ENCODE measurements at regions not wholly inside any gene's neighbourhood (a gene's known extent, or its start where the extent isn't known, plus 50 kb on each side); places are given as distances from the start of the nearest gene placed in this dataset.
"Not testable (repeated sequence)": the region's sequence is repeated elsewhere in the genome, so short reads cannot be mapped to it uniquely, and the experiment has no call there.

- no peak for DNase-seq
Observed at GRCh38 chr5:18489703-18490102, 855.4 kb downstream of the TAF11L14 start.

GRCh38 chr5:18491349-18491748 lies 857.1 kb downstream of the TAF11L14 start:
- no peak for DNase-seq

DNA sequence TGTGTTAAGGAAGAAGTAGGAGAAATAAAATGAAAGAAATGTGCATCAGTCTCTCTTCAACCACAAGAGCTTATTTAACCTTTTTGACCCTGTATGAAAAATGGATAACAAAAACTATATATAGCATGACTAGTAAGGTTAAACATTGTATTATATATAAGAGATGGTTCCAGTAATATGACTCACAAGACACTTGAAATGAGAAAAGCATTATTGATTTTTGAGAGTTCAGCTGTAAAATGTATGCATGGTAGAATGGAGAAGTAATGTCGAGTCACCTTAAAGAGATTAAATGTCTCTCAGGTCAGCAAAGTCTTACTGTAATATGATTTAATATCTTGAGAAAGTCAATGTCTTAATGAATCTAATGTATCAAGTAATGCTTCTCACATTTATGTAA lies 860.9 kb downstream of the TAF11L14 start:
- no peak for DNase-seq

DNA sequence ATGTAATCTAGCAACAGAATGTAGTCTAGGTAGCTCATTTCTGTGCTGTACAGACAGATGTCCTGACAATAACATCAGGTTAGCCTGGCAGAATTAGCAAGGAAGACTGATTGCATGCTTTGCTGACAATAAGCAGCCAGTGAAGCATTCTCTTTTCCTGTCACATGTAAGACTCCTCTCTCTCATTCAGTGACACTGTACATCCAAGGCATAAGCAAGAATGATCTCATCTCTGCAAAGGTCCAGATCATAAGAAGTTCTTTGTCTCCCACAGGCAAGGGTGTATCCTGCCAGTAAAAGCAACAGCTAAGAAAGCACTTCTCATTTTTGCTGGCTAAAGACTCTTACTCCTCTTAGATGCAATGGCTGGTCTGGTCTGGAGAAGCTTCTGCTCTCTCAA lies 861.8 kb downstream of the TAF11L14 start:
- no peak for DNase-seq

DNA sequence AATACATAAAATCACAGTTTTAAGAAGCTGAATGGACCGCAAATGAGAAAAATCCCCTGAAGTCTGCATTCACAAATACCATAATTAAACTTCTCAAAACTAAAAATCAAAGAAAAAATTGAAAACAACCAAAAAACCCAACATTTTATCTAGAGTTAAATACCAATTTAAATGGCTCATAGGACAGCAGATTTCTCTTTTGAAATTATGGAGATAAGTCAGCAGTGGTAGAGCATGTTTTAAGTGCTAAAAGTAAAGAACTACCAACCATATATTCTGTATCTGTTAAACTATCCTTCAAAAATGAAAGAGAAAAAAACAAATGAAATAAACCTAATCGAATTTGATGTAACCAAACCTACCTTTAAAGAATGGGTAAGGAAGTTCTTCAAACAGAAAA lies 862.8 kb downstream of the TAF11L14 start:
- no peak for DNase-seq

GRCh38 chr5:18503797-18504328 lies 869.6 kb downstream of the TAF11L14 start:
- no peak for DNase-seq

DNA sequence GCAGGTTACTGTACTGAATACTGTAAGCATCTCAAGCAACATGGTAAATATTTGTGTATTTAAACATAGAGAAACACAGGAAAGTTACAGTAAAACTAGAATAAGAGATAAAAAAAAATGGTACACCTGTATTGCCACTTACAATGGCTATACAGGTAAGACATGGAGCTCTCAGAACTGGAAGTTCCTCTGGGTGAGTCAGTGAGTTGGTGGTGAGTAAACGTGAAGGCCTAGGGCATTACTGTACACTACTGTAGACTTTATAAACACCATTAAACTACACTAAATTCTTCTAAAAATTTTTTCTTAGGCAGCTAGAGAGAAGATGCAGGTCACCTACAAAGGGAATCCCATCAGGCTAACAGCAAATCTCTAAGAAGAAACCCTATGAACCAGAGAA lies 872.9 kb downstream of the TAF11L14 start:
- DNase-seq: no peak

GRCh38 chr5:18517641-18518380 lies 883.6 kb downstream of the TAF11L14 start:
- DNase-seq: no peak

DNA sequence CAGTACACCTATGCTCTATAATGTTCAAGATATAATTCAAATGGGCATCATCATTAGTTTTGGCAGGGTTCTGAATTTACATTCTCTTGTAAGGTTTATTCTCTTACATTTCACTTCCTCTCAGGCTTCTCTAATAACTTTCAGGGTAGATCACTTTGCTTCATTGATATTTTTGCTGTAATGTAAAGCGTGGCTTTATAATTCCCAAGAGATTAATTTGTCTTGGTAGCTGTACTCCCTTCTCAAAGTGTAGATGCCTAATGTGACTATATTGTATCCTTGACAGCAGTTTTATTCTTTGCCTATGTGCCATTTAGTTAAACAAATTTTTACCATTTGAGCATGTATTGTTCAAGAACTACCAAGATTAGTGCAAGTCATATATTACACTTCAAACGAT lies 889.1 kb downstream of the TAF11L14 start:
- DNase-seq: no peak

DNA sequence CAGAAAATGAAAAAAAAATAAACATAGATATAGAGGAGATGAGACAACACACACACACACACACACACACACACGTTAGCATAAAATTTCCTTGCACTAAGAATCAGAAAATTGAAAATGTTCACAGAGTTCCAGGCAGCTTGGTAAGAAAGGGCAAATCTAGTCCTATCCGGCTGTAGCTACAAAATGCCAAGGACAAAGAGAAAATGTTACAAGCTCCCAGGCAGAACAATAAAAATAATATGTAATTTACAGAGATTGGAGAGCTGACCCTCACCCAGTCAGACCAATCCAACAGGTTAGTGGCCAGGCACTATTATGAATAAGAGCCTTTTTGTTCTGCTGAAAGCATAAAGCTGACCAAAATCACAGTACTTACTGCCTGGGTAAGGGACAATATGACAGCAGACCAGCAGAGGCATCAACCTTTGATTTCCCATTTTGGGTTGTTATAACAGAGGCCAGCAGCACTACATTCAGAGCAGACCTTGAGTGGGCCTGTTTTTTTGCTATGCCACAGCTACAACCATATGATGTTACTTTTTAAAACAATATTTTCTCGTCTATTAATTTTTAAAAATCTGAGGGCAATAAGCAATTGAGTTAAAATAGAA lies 892.6 kb downstream of the TAF11L14 start:
- DNase-seq: no peak

GRCh38 chr5:18533137-18533536 lies 898.9 kb downstream of the TAF11L14 start:
- no peak for DNase-seq

DNA sequence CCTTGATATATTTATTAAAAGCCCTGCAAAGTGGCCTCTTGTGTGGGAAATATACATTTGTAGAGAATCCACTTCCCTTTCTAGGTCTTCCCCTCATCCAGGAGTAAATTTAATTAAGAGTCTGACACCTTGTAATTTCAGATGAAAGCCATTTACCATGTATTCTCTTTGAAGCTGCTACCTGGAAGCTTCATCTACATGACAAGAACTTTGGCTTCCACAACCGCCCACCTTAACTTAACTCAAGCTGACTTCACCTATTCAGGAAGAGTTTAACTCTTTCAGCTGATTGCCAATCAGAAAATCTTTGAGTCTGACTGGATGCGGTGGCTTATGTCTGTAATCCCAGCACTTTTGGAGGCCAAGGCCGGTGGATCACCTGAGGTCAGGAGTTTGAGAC lies 899.9 kb downstream of the TAF11L14 start:
- no peak for DNase-seq

DNA sequence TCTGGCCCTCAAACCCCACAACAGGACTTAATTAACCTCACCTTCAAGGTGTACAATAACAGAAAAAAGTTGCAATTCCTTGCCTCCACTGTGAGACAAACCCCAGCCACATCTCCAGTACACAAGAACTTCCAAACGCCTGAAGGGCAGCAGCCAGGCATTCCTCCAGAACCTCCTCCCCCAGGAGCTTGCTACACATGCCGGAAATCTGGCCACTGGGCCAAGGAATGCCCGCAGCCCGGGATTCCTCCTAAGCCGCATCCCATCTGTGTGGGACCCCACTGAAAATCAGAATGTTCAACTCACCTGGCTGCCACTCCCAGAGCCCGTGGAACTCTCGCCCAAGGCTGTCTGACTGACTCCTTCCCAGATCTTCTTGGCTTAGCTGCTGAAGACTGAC lies 901.5 kb downstream of the TAF11L14 start:
- DNase-seq: not testable (repeated sequence)

DNA sequence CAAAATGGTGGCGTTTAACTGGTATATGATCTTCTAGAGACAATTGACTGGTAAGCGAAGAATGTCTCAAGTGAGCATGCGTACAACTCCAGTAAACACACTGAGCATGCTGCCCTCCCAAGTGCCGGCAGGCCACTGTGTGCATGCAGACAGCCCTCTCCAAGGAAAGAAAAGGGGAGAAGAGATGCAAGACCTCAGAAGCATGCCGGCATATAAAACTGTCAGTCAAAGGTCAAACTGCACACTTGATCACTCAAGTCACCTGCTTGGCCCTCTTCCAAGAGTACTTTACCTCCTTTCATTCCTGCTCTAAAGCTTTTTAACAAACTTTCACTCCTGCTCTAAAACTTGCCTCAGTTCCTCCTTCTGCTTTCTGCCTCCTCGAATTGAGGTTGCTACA lies 910.2 kb downstream of the TAF11L14 start:
- no peak for DNase-seq

GRCh38 chr5:18546591-18546990 lies 912.3 kb downstream of the TAF11L14 start:
- no peak for DNase-seq

DNA sequence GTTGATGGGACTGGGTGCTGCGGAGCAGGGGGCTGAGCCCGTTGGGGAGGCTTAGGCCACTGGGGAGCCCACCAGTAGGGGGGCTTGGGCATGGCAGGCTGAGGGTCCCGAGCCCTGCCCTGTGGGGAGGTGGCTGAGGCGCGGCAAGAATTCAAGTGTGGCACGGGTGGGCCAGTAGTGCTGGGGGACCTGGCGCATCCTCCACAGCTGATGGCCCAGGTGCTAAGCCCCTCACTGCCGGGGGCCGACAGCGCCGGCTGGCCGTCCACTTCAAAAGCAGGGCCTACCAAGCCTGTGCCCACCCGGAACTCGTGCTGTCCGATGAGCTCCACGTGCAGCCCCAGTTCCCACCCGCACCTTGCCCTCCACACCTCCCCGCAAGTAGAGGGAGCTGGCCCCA lies 917.5 kb downstream of the TAF11L14 start:
- no peak for DNase-seq

DNA sequence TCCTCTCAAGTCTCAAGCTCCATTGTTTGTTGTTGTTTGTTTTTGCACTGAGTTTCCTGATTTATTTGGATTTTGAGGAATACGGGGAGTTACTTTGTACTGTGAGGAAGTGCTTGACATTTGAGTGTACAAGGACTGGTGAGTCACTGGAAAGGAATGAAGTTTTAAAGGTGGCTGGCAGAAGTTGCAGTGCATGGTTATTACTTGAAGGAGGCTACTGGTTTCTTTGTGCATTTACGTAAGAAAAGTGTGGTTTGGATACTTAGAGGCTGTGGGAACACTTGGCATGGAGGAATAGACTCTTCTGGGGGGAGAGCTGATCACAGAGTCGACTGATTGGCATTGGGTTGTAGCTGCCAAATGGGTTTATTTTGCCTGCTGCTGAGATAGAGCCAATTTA lies 919.0 kb downstream of the TAF11L14 start:
- no peak for DNase-seq

DNA sequence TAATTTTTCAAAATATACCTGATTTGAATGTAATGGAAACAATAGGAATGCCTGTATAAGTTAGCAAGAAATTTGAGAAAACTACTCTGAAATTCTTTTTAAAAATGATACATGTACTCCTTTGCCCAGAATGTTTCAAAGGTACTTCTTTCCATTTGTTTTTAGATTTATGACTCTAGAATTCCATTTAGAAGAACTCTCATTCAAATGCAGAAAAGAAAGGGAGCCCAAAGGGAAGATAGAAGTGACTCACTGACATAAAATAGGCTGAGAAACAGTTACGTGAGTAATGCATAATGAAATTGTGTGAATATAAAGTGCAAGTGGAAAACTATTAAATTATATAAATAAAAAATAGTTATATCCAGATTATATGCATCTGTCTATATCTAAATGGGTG lies 926.3 kb downstream of the TAF11L14 start:
- DNase-seq: no peak

DNA sequence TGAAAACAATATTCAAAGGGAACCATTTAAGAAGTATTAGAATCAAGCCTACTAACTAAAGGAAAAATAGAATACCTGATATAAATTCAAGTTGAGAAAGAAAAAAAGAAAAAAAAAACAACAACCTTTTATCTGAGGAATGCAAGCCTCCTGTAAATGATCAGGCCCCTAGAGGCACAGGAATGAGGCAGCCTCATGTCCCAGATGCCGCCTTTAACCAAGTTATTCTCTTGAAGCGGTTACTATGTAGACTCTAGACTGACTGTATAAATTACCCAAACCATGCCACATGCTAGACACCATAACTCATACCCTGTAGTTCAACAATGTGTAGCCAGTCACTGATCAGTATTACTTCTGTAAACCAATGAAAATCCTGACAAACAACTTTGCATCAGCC lies 929.6 kb downstream of the TAF11L14 start:
- DNase-seq: no peak

DNA sequence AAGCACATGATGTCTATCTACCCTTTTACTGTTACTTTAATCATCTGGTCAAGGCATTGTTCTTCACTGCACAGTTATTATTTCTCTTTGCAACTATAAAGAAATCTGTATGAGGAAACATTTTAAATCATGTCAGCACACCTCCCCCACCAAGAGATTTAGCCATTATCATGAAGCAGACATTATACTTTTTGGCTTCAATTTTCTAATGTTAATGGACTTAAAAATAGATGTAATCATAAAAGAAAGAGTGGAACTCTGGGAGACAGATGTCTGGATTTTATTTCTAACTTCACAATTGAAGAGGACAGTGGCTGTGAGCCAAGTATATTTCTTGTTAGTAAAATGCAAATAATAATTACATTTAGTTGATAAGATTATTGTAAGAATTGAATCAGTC lies 932.4 kb downstream of the TAF11L14 start:
- no peak for DNase-seq

DNA sequence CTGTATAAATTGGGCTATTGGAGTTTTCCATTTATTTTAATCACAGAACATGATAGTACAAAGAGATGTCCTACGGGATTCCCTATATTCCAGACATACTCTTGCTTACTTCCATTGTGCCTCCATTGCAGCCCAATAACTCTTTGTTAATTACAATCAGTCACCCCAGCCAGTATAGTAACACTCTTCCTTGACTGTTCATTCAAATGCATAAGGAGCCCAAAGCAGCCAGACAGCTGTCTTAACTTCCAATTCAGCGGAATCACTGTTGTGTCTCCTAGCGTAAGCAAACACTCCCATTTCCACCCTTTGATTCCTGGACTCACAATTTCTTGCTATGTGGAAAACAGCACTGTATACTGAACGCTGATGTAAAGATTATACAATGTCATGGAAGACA lies 942.3 kb downstream of the TAF11L14 start:
- DNase-seq: no peak

DNA sequence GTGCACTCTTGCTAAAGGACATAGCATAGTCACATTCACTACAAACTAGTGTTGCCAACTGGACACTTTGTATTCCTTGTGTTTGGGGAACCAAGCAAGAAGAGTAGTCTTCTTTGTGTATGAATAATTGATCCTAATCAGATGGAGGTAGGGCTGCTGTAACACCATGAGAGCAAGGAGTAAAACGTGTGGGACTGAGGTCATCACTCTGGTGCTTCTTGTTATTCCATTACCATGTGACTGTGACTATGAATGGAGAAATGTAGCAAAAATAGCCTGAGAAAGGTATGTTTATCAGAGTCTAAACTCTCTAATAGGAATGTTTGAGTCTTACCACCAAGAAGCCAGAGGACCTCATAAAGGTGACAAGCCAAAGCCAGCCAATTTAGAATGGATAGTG lies 966.9 kb downstream of the TAF11L14 start:
- DNase-seq: no peak

- no peak for DNase-seq
Observed at GRCh38 chr5:18602402-18602801, 968.1 kb downstream of the TAF11L14 start.

DNA sequence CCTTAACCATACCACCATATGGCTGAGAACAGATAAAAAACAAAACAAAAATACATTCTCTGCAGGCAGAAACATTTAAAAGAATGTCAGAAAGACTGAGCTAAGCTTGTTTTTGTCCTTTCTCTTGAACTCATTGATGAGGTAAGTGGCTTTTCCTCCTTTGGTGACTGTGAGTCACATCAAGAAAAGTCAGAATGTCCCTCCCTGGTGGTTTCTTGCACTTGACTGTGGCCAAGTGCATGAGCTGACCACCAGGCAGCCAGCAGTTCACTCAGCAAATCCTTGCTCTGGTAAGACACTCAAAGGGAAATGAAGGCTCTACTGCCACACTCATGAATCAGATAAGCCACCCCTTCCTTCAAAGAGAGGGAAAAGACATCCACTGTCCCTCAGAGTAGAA lies 970.9 kb downstream of the TAF11L14 start:
- DNase-seq: no peak

DNA sequence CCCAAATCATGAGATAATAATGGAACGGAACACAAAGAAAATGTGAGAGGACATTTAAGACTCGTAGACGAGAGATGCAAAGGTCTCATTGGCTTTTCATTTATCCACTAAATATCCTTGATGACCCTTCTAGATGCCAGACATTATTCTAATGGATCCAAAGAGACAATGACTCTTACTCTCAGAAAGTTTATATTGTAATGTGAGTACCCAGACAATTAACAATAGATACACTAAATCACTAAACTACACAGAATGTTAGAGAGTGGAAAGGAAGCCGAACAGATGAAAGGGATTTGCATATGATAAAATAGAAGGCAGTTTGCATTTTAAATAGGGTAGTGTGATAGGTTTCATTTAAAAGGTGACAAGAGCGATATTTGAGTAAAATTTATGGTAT lies 973.3 kb downstream of the TAF11L14 start:
- DNase-seq: no peak
